GM12874 (cell line): ENCODE measurements at regions not wholly inside any gene's neighbourhood (a gene's known extent, or its start where the extent isn't known, plus 50 kb on each side); places are given as distances from the start of the nearest gene placed in this dataset.

ENCODE experiments used
- TF ChIP-seq, protein P1 (sequence below): IDR thresholded peaks from 2 replicates; pipeline ENCODE4 v1.5.1; 2011; ENCODE audit warnings: low read depth, mild to moderate bottlenecking, control low read depth, low read length, moderate library complexity; ENCODE audit not compliant: insufficient read depth

- TF ChIP-seq, protein P1, sequence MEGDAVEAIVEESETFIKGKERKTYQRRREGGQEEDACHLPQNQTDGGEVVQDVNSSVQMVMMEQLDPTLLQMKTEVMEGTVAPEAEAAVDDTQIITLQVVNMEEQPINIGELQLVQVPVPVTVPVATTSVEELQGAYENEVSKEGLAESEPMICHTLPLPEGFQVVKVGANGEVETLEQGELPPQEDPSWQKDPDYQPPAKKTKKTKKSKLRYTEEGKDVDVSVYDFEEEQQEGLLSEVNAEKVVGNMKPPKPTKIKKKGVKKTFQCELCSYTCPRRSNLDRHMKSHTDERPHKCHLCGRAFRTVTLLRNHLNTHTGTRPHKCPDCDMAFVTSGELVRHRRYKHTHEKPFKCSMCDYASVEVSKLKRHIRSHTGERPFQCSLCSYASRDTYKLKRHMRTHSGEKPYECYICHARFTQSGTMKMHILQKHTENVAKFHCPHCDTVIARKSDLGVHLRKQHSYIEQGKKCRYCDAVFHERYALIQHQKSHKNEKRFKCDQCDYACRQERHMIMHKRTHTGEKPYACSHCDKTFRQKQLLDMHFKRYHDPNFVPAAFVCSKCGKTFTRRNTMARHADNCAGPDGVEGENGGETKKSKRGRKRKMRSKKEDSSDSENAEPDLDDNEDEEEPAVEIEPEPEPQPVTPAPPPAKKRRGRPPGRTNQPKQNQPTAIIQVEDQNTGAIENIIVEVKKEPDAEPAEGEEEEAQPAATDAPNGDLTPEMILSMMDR = no peak
These were observed 49.9 kb upstream of the HS6ST1 start for GRCh38 chr2:128368437-128369107.

DNA sequence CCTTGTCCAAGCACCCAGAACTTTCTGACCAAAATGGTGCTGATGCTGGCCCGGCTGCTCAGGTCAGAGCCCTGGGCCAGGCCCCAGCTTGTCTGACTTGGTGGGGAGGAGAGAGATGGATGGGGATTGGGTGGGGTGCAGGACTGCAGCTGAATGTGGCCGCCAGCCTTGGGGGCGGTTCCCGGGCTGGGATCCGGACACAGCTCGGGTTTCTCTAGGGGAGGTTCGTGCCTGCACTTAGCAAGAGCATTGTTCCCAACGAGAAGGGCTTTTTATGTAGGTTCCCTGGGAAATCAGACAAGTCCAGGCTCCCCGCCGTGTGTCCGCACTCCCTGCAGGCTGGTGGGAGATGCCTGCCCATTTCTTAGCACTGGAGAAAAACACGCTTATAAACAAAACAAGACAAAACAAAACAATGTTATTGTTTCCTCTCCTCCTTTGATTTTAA lies 50.5 kb upstream of the HS6ST1 start:
- TF ChIP-seq, protein P1 = no peak

DNA sequence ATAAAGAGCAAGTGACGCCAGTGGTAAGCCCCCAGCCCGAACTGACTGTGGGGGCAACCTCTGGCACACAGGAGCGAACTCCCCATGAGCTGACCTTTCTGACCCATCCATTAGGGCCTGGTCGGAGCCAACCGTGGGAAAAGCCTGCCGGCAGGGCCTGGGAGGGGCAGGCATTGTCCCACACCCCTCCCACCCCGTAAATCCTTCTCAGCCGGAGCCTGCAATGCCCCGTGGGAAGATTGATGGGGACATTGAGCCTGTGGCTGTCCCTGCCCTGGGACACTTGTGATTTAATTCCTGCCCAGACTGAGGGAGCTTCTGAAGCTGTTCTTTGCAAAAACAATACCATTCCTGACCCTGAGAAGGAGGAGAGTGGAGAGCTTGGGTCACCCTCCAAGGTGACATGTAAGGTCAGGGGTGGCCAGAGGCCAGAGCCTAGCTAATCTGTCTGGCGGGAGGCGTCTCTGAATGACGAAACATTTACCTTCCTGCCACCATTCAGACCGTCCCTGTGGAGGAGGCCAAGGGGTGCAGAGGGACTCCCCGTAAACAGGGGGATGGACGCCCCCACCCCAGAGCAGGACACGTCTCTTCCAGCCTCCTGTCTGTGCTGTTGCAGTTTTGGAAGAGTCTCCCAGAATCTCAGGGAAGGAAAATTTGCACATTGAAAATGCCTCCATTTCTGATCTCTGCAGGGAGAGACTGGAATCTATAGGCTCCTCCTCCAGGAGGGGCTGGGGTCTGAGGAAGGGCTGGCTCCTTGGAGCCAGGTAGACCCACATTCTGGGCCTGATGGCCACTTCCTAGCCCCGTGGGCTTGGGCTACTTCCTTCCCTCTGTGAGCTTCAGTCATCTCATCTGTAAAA lies 51.2 kb upstream of the HS6ST1 start:
- TF ChIP-seq, protein P1 = no peak

- TF ChIP-seq, protein P1 = no peak
These were observed 52.0 kb upstream of the HS6ST1 start for GRCh38 chr2:128370468-128371247.

DNA sequence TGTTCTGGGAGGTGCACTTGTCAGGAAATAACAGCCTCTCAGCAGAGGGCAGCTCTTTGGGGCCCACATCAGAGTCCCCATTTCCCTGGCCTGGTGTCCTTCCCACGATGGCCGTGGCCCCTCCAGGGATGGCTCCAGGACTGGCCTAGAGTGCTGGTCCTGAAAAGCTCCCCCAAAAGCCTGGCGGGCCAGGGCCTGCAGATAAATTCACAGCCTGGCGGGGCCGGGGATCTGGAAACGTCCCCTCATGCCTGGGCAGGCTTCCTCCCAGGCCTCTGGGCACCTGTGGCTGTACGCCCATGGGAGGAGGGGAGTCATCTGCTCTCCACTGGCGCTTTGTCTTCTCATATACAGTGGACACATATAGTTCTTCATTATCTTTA lies 52.6 kb upstream of the HS6ST1 start:
- TF ChIP-seq, protein P1 = no peak

DNA sequence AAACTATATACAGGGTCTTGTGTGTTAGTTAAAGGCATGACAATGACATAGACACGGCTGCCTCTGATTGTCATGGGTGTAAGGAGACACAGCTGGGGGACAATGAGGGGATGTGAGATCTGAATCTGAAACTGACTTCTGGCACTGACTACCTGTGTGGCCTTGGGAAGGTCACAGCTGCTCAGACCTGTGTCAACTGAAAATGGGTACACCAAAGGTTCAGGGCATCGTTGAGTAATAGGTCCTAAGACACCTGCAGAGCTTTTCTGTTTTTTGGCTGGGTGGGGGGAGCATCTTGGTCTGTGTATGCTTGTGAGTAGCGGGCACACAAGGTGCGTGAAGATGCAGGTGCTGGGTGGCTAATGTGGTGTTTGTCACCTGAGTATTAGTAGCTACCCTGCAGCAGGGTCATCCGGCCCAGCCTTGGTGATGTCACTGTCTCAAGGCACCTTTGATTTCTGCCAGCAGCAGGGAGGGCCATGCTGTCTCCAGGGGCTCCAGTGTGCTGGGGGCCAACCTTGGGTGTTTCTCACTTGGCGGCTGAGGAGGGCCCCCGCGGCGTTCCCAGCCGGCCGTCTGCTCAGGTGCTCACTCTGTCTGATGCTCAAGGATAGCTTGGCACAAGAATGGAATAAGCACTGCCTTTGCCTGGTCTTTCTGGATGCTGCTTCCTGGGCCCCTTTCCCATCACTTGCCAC lies 53.1 kb upstream of the HS6ST1 start:
- TF ChIP-seq, protein P1 = no peak
